ENCODE measurements at regions not wholly inside any gene's neighbourhood (a gene's known extent, or its start where the extent isn't known, plus 50 kb on each side); places are given as distances from the start of the nearest gene placed in this dataset.

GRCh38 chr12:125533434-125534029 is 468.3 kb downstream of the AACS start:
- ATAC-seq: peak; percentile 97
- H3K4me1 Mint-ChIP-seq: peaks cover 6% of the 10 kb centered on the region
- peak; percentile 86 for DNase-seq (ENCODE audit: low spot score)
- TF ChIP-seq CDX4 (CRISPR knock-in tag; IDR thresholded peaks at IDR 0.05; ENCODE audit: borderline replicate concordance): no peak
- TF ChIP-seq PRDM15 (CRISPR knock-in tag; IDR thresholded peaks at IDR 0.05): 0 out of 2 replicates have a peak, but pooled peaks have one; percentile 25
- TF ChIP-seq, protein P1, sequence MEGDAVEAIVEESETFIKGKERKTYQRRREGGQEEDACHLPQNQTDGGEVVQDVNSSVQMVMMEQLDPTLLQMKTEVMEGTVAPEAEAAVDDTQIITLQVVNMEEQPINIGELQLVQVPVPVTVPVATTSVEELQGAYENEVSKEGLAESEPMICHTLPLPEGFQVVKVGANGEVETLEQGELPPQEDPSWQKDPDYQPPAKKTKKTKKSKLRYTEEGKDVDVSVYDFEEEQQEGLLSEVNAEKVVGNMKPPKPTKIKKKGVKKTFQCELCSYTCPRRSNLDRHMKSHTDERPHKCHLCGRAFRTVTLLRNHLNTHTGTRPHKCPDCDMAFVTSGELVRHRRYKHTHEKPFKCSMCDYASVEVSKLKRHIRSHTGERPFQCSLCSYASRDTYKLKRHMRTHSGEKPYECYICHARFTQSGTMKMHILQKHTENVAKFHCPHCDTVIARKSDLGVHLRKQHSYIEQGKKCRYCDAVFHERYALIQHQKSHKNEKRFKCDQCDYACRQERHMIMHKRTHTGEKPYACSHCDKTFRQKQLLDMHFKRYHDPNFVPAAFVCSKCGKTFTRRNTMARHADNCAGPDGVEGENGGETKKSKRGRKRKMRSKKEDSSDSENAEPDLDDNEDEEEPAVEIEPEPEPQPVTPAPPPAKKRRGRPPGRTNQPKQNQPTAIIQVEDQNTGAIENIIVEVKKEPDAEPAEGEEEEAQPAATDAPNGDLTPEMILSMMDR (IDR thresholded peaks at IDR 0.05): peak; percentile 76
- H3K36me3 Mint-ChIP-seq: no peaks in the 10 kb centered on the region; the same call in 1 of the 2 replicates
- POLR2A ChIA-PET: no interaction called here
- H3K27me3 Mint-ChIP-seq (ENCODE audit: low read depth): no peaks in the 10 kb centered on the region
- CTCF ChIA-PET: interaction anchor here (0.7 to 1.5 kb wide), 3 partner anchors 15 to 150 kb away, joined by 3 to 4 read pairs (median 3); no protein-coding TSS in a partner anchor
- H3K9me3 Mint-ChIP-seq: no peaks in the 10 kb centered on the region
- no peak overlapping the region for H3K4me3 Mint-ChIP-seq
- H3K27ac Mint-ChIP-seq: no peak overlapping the region

DNA sequence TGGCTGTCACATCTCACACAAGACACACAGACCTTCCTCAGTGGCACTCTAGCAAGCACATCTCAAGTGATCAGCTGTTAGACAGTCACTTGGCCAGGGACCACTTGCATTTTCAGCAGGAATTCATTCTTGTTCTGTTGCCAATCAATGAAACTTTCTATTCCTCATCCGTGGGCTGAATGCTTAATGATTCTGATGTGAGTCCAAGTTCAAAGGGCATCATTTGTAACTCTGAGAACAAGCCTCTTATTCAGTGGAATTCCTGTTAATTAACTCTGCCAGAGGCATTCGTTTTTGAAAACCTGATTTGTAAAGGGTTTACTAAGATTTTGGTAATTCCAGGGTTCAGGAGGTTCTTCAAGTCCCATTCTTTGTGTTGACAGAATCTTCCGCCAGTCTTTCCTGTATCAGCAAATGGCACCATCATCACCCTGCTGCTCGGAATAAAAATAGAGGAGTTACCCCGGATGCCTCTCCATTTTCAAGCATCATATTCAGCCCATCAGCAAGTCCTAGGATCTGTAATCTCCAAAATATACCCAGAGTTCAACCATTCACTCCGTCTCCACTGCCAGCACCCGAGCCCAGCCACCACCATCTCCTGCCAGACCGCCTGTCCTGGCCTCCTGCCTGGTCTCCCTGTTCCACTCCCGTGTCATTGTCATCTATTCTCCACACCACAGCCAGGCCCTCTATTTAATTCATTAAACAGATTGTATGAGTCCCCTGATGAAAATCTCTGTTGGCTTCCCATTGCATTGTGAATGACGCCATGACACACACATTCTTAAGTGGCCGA is 473.4 kb downstream of the AACS start:
- ChIA-PET POLR2A (no interaction called here), CTCF (no interaction called here)
- H3K36me3 Mint-ChIP-seq: peaks cover 27% of the 10 kb centered on the region
- no peak for DNase-seq (ENCODE audit: low spot score)
- peaks cover 3% of the 10 kb centered on the region; the same call in 1 of the 2 replicates for H3K4me1 Mint-ChIP-seq
- peaks cover 19% of the 10 kb centered on the region for H3K9me3 Mint-ChIP-seq
- H3K27me3 Mint-ChIP-seq (ENCODE audit: low read depth): no peaks in the 10 kb centered on the region
- H3K4me3 Mint-ChIP-seq: no peak overlapping the region
- TF ChIP-seq ZNF396 (CRISPR knock-in tag; IDR thresholded peaks at IDR 0.05; ENCODE audit: borderline replicate concordance): no peak
- TF ChIP-seq ZNF416 (CRISPR knock-in tag; IDR thresholded peaks at IDR 0.05): no peak
- TF ChIP-seq RELA (CRISPR knock-in tag; IDR thresholded peaks at IDR 0.05; ENCODE audit: borderline replicate concordance): no peak
- no peak for TF ChIP-seq PRRX2 (CRISPR knock-in tag; IDR thresholded peaks at IDR 0.05)
- TF ChIP-seq, protein P2, sequence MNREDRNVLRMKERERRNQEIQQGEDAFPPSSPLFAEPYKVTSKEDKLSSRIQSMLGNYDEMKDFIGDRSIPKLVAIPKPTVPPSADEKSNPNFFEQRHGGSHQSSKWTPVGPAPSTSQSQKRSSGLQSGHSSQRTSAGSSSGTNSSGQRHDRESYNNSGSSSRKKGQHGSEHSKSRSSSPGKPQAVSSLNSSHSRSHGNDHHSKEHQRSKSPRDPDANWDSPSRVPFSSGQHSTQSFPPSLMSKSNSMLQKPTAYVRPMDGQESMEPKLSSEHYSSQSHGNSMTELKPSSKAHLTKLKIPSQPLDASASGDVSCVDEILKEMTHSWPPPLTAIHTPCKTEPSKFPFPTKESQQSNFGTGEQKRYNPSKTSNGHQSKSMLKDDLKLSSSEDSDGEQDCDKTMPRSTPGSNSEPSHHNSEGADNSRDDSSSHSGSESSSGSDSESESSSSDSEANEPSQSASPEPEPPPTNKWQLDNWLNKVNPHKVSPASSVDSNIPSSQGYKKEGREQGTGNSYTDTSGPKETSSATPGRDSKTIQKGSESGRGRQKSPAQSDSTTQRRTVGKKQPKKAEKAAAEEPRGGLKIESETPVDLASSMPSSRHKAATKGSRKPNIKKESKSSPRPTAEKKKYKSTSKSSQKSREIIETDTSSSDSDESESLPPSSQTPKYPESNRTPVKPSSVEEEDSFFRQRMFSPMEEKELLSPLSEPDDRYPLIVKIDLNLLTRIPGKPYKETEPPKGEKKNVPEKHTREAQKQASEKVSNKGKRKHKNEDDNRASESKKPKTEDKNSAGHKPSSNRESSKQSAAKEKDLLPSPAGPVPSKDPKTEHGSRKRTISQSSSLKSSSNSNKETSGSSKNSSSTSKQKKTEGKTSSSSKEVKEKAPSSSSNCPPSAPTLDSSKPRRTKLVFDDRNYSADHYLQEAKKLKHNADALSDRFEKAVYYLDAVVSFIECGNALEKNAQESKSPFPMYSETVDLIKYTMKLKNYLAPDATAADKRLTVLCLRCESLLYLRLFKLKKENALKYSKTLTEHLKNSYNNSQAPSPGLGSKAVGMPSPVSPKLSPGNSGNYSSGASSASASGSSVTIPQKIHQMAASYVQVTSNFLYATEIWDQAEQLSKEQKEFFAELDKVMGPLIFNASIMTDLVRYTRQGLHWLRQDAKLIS (CRISPR knock-in tag; IDR thresholded peaks at IDR 0.05; ENCODE audit: borderline replicate concordance): no peak
- TF ChIP-seq SP1 (CRISPR knock-in tag; conservative IDR thresholded peaks at IDR 0.05): no peak
- no peak for TF ChIP-seq ZNF219 (CRISPR knock-in tag; IDR thresholded peaks at IDR 0.05; ENCODE audit: borderline replicate concordance)
- TF ChIP-seq USF1 (CRISPR knock-in tag; IDR thresholded peaks at IDR 0.05): no peak
- TF ChIP-seq, protein P3, sequence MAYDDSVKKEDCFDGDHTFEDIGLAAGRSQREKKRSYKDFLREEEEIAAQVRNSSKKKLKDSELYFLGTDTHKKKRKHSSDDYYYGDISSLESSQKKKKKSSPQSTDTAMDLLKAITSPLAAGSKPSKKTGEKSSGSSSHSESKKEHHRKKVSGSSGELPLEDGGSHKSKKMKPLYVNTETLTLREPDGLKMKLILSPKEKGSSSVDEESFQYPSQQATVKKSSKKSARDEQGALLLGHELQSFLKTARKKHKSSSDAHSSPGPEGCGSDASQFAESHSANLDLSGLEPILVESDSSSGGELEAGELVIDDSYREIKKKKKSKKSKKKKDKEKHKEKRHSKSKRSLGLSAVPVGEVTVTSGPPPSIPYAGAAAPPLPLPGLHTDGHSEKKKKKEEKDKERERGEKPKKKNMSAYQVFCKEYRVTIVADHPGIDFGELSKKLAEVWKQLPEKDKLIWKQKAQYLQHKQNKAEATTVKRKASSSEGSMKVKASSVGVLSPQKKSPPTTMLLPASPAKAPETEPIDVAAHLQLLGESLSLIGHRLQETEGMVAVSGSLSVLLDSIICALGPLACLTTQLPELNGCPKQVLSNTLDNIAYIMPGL (CRISPR knock-in tag; IDR thresholded peaks at IDR 0.05): no peak
- no peak for TF ChIP-seq ZNF281 (CRISPR knock-in tag; IDR thresholded peaks at IDR 0.05)
- TF ChIP-seq TP53 (CRISPR knock-in tag; IDR thresholded peaks at IDR 0.05): no peak
- TF ChIP-seq ETV6 (CRISPR knock-in tag; IDR thresholded peaks at IDR 0.05): no peak
- no peak for TF ChIP-seq ESRRA (CRISPR knock-in tag; IDR thresholded peaks at IDR 0.05; ENCODE audit: borderline replicate concordance)
- no peak for TF ChIP-seq IRF2 (CRISPR knock-in tag; IDR thresholded peaks at IDR 0.05; ENCODE audit: borderline replicate concordance, low read depth)
- no peak for ATAC-seq
- H3K27ac Mint-ChIP-seq: no peak overlapping the region
